Left lobe of liver (tissue), 2 donors: ENCODE measurements at regions not wholly inside any gene's neighbourhood (a gene's known extent, or its start where the extent isn't known, plus 50 kb on each side); places are given as distances from the start of the nearest gene placed in this dataset.

Experiments
- ATAC-seq: fragments of 200-7000 bp; cut with Tn5 transposase; one replicate; pipeline ENCODE4 v1.9.1; 2020; ENCODE audit warnings: mild to moderate bottlenecking, moderate library complexity
- DNase-seq: peaks from one replicate; pipeline ENCODE4 v3.0.0-alpha.2; 2020; ENCODE audit warnings: low spot score
- donor health status: DM: no; HTN: no; CAD: no; lungs with moderate emphysema.
- donor health status: DM: no; HTN: yes; CAD: no.

- DNase-seq = no peak
- ATAC-seq = no peak
Measured at GRCh38 chr6:15882345-15882744, 219.5 kb upstream of the DTNBP1 start.

- DNase-seq (no peak), ATAC-seq (no peak)
Measured at GRCh38 chr6:15881150-15881549, 218.3 kb upstream of the DTNBP1 start.

DNA sequence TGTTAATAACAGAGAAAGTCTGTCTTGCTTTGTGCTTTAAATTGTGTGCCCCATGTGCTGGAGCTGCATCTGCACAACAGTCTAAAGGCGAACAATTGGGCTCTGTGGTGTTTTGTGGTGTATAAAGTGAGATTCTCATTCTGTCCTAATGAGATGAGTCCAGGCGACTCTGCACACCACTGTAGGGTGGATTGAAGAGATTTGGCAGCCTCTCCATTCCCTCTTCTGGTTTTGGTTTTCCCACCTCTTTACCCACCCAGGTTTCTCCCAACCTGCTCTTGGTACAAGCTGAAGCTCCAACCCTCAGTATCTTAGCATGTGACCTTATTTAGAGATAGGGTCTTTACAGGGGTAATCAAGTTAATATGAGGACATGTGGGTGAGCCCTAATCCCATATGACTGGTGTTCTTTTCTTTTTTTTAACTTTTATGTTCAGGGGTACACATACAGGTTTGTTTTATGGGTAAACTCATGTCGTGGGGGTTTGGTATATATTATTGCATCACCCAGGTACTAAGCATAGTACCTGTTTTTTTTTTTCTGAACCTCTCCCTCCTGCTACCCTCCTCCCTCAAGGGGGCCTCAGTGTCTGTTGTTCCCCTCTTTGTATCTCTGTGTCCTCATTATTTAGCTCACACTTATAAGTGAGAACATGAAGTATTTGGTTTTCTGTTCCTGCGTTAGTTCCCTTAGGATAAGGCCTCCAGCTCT lies 217.6 kb upstream of the DTNBP1 start:
- DNase-seq = no peak
- no peak for ATAC-seq

- DNase-seq (no peak), ATAC-seq (no peak)
Measured at GRCh38 chr6:15879371-15880261, 216.8 kb upstream of the DTNBP1 start.

DNA sequence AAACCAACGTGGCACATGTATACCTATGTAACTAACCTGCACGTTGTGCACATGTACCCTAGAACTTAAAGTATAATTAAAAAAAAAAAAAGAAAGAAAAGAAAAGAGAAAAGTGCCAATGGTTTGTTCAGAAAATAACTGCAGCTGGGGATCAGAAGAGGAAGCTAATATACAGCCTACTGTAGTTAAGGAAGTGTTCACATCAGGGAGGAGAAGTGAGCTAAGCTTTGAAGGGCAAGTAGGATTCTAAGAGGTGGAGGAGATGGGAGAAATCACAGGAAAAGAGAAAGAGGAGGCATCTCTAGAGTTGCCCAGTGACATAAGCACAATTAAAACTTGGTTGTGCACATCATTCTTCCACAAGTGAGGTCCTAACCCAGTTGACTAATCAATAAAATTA lies 214.4 kb upstream of the DTNBP1 start:
- ATAC-seq (no peak), DNase-seq (no peak)

DNA sequence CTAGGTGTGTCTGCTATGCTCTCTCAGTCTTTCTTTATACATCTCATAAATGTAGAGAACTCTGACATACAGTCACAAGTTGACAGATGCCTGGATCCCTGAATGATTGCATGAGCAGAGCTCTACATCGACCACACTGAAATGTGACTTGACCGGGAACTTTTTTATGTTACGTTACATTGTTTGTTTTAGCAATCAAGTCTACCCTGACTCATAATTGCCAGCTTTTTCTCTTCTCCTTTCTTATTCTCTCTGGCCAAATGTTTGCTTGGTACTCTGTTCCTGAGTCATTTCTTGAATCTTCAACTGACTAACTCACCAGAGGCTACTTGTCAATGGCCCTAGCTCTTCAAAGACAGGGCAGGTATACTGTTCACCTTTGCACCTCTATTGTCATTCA lies 213.6 kb upstream of the DTNBP1 start:
- no peak for ATAC-seq
- no peak for DNase-seq

DNA sequence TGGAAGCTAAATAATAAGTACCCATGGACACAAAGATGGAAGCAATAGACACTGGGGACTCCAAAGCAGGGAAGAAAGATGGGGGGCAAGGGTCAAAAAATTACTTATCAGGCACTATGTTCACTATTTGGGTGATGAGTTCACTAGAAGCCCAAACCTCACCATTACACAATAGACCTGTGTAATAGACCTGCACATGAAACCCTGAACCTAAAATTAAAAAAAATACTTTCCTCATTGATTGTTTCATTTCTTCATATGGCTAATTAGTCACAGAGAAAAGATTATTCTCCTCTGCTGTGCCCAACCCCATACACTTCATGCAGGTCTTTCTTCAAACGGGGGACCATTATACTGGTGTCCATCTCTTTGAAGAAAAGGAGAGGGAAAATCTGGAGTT lies 213.0 kb upstream of the DTNBP1 start:
- DNase-seq = no peak
- no peak for ATAC-seq

- ATAC-seq = no peak
Measured at GRCh38 chr6:15874821-15875220, 212.0 kb upstream of the DTNBP1 start.

DNA sequence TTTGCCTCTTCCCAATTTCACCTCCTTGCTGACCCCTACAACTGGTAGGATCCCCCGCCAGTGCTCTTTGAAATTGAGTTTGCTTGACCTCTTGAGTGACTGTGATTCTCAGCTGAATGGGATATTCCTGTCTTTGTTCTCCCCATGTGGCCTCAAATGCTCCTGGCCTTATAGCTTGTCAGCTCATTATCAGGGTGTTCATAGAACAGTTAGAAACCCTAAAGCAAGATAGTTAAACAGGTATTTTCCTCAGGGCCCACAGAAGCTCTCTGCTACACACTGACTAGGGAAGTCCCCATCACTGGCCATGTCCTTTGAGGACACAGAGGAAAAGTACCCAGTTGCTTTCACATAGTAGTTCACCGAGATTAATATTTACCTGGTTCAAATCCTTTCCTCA lies 211.5 kb upstream of the DTNBP1 start:
- ATAC-seq = no peak
- no peak for DNase-seq

More at GRCh38 chr6:15874821-15875220, 212.0 kb upstream of the DTNBP1 start:
- DNase-seq = no peak

GRCh38 chr6:15872241-15873103 lies 209.6 kb upstream of the DTNBP1 start:
- no peak for ATAC-seq
- DNase-seq = no peak

- DNase-seq = no peak
Measured at GRCh38 chr6:15871276-15871675, 208.4 kb upstream of the DTNBP1 start.

GRCh38 chr6:15870333-15871043 lies 207.7 kb upstream of the DTNBP1 start:
- no peak for DNase-seq
- ATAC-seq = no peak

More at GRCh38 chr6:15871276-15871675, 208.4 kb upstream of the DTNBP1 start:
- no peak for ATAC-seq

DNA sequence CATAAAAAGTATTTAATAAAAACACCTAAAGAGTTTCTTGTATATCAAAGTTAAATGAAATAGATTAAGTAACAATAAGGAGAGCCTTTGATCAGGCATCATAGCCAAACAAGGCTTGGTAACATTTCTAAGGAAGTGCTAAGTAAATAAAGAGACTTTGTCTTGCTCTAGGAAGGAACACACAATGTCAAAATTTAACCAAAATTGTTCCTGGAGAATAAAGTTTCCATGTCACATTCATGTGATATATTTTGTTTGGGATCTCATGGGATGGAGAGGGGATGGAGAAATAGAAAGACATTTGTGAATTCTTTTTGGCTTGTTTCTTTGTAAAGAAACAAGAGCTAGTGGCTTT lies 201.9 kb upstream of the DTNBP1 start:
- no peak for ATAC-seq
- DNase-seq = no peak

GRCh38 chr6:15864038-15864707 lies 201.3 kb upstream of the DTNBP1 start:
- ATAC-seq = no peak
- no peak for DNase-seq

GRCh38 chr6:15862810-15863209 lies 200.0 kb upstream of the DTNBP1 start:
- ATAC-seq (no peak), DNase-seq (no peak)

DNA sequence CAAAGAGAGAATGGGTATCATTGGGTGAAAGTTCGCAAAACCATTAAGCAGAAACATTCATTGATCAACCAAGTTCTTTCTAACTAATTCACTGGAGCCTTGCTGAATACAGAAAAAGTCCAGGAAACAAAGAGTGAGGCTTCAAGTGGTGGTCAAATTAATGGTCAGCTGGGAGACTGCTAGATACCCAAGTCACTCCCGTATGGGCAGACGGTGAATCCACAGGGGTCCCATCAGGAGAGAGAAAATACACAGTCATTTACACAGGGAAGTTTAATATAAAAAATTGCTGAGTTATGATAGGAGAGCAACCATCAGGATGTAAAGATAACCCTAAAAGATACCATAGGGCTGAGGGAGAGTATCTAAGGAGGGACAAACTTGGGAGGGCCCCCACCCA lies 198.7 kb upstream of the DTNBP1 start:
- DNase-seq (no peak), ATAC-seq (no peak)

GRCh38 chr6:15854826-15855710 lies 192.2 kb upstream of the DTNBP1 start:
- ATAC-seq = no peak
- DNase-seq = no peak

GRCh38 chr6:15854378-15854777 lies 191.6 kb upstream of the DTNBP1 start:
- DNase-seq (no peak), ATAC-seq (no peak)

DNA sequence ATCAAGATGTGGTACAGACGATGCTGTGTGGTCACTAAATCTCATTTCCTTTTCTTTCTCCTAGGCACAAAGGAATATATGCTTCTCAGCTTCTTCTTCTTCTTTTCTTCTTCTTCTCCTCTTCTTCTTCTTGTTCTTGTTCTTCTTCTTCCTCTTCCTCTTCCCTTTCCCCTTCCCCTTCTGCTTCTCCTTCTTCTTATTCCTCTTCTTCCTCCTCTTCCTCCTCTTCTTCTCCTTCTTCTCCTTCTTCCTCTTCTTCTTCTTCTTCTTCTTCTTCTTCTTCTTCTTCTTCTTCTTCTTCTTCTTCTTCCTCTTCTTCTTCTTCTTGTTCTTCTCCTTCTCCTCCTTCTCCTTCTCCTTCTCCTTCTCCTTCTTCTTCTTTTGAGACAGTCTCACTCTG lies 190.4 kb upstream of the DTNBP1 start:
- ATAC-seq (no peak), DNase-seq (no peak)
